ENCODE measurements at regions not wholly inside any gene's neighbourhood (a gene's known extent, or its start where the extent isn't known, plus 50 kb on each side); places are given as distances from the start of the nearest gene placed in this dataset.

DNA sequence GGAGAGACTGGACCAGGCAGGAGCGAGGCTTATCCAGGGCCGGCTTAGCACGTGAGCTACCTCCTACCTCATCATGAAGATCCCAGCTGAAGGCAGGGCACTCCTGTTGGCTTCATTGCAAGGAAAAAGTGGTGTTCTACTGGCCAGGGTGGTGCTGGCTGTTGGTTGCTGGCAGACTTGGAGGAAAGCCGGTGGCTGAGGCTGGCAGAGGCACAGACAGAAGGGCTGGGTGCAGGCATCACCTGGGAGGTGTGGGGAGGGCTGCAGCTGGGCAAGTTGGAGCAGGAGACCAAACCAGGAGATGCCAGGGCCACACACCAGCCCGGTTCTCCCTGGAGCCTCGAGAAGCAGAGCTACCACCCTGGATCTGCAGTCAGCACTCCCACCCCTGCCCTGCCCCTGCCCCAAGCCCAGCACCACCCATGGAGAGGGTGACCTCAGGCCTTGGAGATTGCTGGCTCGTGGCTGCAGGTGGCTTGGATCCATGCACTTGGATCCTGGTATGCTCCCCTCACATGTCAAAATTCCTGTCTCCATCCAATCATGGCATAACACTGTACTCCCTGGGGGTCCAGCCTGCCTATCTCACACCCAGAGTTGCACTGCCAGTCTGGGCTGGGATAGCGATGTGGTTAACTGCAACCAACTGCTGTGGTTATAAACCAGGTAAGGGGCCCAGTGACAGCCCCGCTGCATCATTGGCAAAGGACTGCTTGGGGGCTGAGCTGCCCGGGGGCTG lies 49.7 kb downstream of the GLI2 start:
- no peak for TF ChIP-seq POLR2AphosphoS5 (IDR thresholded peaks at IDR 0.05; ENCODE audit: low read depth, low read length)
- TF ChIP-seq, protein P1, sequence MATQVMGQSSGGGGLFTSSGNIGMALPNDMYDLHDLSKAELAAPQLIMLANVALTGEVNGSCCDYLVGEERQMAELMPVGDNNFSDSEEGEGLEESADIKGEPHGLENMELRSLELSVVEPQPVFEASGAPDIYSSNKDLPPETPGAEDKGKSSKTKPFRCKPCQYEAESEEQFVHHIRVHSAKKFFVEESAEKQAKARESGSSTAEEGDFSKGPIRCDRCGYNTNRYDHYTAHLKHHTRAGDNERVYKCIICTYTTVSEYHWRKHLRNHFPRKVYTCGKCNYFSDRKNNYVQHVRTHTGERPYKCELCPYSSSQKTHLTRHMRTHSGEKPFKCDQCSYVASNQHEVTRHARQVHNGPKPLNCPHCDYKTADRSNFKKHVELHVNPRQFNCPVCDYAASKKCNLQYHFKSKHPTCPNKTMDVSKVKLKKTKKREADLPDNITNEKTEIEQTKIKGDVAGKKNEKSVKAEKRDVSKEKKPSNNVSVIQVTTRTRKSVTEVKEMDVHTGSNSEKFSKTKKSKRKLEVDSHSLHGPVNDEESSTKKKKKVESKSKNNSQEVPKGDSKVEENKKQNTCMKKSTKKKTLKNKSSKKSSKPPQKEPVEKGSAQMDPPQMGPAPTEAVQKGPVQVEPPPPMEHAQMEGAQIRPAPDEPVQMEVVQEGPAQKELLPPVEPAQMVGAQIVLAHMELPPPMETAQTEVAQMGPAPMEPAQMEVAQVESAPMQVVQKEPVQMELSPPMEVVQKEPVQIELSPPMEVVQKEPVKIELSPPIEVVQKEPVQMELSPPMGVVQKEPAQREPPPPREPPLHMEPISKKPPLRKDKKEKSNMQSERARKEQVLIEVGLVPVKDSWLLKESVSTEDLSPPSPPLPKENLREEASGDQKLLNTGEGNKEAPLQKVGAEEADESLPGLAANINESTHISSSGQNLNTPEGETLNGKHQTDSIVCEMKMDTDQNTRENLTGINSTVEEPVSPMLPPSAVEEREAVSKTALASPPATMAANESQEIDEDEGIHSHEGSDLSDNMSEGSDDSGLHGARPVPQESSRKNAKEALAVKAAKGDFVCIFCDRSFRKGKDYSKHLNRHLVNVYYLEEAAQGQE (IDR thresholded peaks at IDR 0.05; ENCODE audit: insufficient read depth in 1 of 2, low read depth in 2 of 2, low read length in 2 of 2) = no peak

DNA sequence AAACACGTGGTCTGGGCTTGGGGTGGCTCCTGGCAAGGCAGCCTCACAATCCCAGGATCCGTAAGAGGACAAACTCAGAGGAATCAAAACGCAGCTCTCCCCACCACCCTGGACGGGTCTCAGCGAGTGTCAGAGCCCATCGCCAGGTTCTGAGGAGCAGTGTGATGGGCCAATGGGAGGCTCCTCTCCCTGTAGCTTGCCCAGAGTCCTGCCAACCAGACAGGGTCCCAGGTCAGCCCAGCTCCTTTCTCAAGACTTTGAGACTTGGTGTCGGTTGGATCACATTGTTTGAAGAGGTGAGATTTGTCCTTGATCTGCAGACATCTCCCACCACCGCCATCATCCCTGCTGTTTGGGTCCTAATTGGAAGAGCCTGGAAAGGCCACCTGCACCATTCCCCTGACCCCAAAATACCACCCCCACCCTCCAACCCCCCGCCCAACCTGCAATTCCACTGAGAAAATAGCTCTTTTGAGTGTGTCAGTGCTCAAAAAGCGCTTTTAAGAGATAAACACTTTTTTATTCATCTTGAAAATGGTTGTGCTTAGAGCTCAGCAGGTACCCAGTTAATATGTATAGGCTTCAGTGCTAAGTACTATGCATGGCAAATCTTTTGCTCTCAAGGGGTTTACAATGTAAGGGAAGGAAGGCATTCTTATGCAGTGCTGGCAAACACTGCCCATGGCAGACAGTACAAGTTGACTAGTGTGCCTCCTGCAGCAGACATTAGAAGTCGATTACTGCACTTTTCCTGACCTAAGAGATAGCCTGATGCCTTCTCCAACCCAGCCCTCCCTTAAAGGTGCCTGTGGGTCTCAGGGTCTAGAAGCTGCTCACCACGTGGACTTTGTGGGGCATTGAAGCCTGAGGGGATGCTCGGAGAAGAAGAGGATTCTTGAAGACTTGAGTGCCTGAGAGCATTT lies 50.6 kb downstream of the GLI2 start:
- TF ChIP-seq TAF1 (IDR thresholded peaks at IDR 0.05; ENCODE audit: borderline replicate concordance, insufficient read depth, low read length) (no peak), SIN3A (IDR thresholded peaks at IDR 0.05; ENCODE audit: borderline replicate concordance, insufficient read depth, low read length) (no peak), FOXP2 (optimal IDR thresholded peaks at IDR 0.05; ENCODE audit: borderline replicate concordance, extremely low read depth, extremely low read length, insufficient read depth) (no peak), POLR2AphosphoS5 (IDR thresholded peaks at IDR 0.05; ENCODE audit: low read depth, low read length) (no peak)
- TF ChIP-seq, protein P1 (IDR thresholded peaks at IDR 0.05; ENCODE audit: insufficient read depth in 1 of 2, low read depth in 2 of 2, low read length in 2 of 2) = no peak

DNA sequence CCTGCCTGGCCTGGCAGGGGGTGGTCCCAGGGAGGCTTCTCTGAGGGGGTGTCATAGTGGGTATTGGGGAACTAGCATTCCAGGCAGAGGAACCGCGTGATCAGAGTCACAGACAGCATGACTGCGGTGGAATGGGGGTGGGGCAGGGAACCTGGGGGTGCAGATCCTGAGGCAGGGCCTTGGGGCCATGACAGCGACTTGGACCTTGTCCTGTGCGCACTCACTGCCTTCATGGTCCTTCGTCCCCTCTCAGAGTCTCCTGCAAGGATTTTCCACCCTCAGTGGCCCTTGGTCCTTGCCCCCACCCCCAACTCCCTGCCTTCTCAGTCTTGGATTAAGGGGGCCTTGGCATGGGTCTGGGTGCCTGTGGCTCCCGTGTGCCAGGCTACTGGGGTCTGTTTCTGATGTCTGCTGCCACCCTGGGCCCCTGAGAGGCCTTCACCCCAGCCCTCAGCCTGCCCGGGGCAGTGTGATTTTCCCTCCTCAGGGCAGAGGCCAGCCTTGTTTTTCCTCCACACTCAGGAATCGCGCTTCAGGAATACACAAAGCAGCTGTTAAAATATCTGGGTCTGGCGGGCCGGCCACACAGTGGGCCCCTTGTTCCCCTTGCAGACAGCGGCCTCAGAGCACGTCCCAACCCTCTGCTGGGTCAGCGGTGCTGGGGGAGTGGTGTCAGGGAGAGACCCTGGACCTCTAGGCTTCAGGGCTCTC lies 51.6 kb downstream of the GLI2 start:
- TF ChIP-seq TAF1 (IDR thresholded peaks at IDR 0.05; ENCODE audit: borderline replicate concordance, insufficient read depth, low read length) (no peak), POLR2AphosphoS5 (IDR thresholded peaks at IDR 0.05; ENCODE audit: low read depth, low read length) (no peak), SIN3A (IDR thresholded peaks at IDR 0.05; ENCODE audit: borderline replicate concordance, insufficient read depth, low read length) (no peak)

DNA sequence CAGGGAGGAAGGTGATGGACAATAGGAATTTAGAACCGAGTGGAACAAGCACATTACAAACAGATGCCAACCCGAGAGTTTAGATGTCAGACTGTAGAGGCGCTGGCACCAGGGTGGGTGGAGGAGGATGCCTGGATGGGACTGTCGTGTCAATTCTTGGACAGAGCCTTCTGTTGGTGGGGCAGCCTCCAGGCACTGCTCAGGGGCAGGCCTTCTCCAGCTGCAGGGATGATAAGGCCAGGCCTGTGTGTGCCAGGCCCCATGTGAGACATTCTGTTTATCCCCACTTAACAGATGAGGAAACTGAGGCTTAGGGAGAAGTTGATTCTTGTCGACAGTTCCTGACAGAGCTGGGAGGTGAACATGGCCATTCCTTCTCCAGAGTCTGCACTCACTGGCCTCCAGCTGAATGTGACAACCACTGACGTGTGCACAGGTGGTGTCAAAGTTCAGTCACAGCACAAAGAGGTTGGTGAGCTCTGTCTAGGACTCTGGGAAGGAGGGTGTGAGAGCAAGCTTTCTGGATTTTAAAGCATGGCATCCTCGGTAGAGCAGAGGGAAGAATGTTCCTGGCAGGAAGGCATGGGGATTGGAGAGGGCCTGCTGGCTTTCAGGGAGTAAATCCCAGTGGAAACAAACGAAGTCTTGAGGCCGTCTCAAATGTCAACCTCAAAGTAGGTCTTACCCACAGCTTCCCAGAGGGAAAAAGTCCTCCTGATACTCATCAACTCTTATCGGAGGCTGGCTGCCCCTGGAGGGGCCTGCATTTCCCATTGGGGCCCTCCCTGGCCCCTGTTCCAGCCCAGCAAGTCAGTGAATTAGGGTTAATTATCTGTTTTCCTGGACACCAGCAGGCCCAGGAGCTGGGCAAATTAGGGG lies 52.4 kb downstream of the GLI2 start:
- TF ChIP-seq SIN3A (IDR thresholded peaks at IDR 0.05; ENCODE audit: borderline replicate concordance, insufficient read depth, low read length) (no peak), FOXP2 (optimal IDR thresholded peaks at IDR 0.05; ENCODE audit: borderline replicate concordance, extremely low read depth, extremely low read length, insufficient read depth) (no peak), POLR2AphosphoS5 (IDR thresholded peaks at IDR 0.05; ENCODE audit: low read depth, low read length) (no peak), TAF1 (IDR thresholded peaks at IDR 0.05; ENCODE audit: borderline replicate concordance, insufficient read depth, low read length) (no peak)
- TF ChIP-seq, protein P1 (IDR thresholded peaks at IDR 0.05; ENCODE audit: insufficient read depth in 1 of 2, low read depth in 2 of 2, low read length in 2 of 2) = no peak
